Neuron (in vitro differentiated cells): ENCODE measurements at regions not wholly inside any gene's neighbourhood (a gene's known extent, or its start where the extent isn't known, plus 50 kb on each side); places are given as distances from the start of the nearest gene placed in this dataset.
A peak's percentile ranks its signal among the peaks of the same experiment; 100 is the strongest.

Experiments
- H2AFZ ChIP-seq: one replicate; pipeline ENCODE4 v1.6.1; 2013; ENCODE audit warnings: low read depth, mild to moderate bottlenecking, inconsistent platforms, low read length, moderate library complexity
- H3K27me3 ChIP-seq: one replicate; pipeline ENCODE4 v1.6.1; 2013; ENCODE audit warnings: low read length; ENCODE audit not compliant: insufficient read depth
- H3K36me3 ChIP-seq: one replicate; pipeline ENCODE4 v1.6.1; 2013; ENCODE audit warnings: low read length; ENCODE audit not compliant: insufficient read depth
- H3K4me1 ChIP-seq: one replicate; pipeline ENCODE4 v1.6.1; 2013; ENCODE audit warnings: low read length; ENCODE audit not compliant: insufficient read depth
- H3K4me3 ChIP-seq: 2 replicates; pipeline ENCODE4 v1.5.1; 2013; ENCODE audit warnings: mild to moderate bottlenecking, low read length, moderate library complexity
- H3K9me3 ChIP-seq: one replicate; pipeline ENCODE4 v1.6.1; 2013; ENCODE audit warnings: low read length

DNA sequence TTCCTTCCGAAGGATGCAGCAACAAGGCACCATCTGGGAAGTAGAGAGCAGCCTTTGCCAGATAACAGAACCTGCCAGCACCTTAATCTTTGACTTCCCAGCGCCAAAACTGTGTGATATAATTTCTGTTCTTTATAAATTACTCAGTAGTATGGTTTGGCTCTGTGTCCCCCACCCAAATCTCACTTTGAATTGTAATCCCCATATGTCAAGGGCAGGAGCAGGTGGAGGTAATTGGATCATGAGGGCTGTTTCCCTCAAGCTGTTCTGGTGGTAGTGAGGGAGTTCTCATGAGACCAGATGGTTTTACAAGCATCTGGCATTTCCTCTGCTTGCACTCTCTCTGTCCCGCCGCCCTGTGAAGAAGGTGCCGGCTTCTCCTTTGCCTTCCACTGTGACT is 899.9 kb downstream of the TRIB2 start:
- H3K4me1 ChIP-seq: no peaks in the 10 kb centered on the region
- H2AFZ ChIP-seq: no peak overlapping the region
- H3K9me3 ChIP-seq: no peaks in the 10 kb centered on the region
- no peaks in the 10 kb centered on the region for H3K36me3 ChIP-seq
- H3K27me3 ChIP-seq: no peaks in the 10 kb centered on the region
- no peak overlapping the region for H3K4me3 ChIP-seq

DNA sequence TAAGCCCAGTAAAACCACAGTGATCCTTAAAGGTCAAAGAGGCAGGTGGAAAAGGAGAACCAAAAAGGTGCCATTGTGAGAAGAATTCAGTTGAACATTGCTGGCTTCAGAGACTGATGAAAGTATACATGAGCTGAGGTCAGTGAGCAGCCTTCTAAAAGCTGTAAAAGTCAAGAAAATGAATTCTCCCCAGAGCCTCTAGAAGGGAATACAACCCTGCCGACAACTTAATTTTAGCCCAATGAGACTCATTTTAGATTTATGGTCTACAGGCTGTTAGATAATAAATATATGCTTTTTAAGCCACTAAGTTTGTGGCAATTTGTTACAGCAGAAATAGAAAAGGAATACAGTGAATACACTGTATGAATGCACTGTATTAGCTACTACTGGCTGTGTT is 911.4 kb downstream of the TRIB2 start:
- no peak overlapping the region for H3K4me3 ChIP-seq
- no peaks in the 10 kb centered on the region for H3K36me3 ChIP-seq
- no peaks in the 10 kb centered on the region for H3K27me3 ChIP-seq
- H3K4me1 ChIP-seq: no peaks in the 10 kb centered on the region
- no peaks in the 10 kb centered on the region for H3K9me3 ChIP-seq
- no peak overlapping the region for H2AFZ ChIP-seq

DNA sequence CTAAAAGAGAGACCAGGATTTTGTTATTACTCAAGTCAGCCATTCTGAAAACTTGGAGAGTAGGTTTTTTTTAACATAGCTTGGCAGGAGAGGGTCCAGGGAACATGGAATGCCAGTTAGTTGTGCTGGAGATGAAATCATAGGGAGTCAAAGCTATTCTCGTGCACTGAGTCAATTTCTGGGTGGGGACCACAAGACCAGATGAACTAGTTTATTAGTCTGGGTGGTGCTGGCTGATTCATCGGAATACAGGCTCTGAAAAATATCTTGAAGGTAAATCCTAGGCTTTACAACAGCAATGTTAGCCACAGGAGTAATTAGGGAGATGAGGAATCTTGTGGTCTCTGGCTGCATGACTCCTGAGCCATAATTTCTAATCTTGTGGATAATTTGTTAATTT is 921.4 kb downstream of the TRIB2 start:
- Histone ChIP-seq H3K36me3 (no peaks in the 10 kb centered on the region), H3K4me3 (no peak overlapping the region), H2AFZ (no peak overlapping the region), H3K4me1 (no peaks in the 10 kb centered on the region), H3K9me3 (no peaks in the 10 kb centered on the region), H3K27me3 (no peaks in the 10 kb centered on the region)

DNA sequence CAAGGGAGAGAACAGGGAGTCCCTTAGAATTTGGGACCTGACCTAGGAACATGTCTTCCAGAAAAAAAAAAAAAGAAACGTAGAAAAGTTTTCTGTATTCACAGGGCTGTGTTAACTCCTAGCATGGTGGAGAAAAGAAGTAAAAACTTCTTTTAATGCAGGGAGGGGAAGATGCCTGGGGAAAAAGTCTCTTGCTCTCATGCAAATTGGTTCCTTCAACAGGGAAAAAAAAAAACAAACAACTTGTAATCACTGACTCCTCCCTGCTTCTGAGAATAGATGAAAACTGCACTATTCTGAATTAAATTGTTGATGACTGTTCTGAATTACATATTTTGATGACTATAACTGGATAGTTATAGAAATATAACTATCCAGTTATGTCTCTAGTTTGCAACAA is 933.2 kb downstream of the TRIB2 start:
- H3K4me3 ChIP-seq: no peak overlapping the region
- no peaks in the 10 kb centered on the region for H3K9me3 ChIP-seq
- H3K36me3 ChIP-seq: no peaks in the 10 kb centered on the region
- H2AFZ ChIP-seq: no peak overlapping the region
- H3K27me3 ChIP-seq: no peaks in the 10 kb centered on the region
- peaks cover 2% of the 10 kb centered on the region for H3K4me1 ChIP-seq

DNA sequence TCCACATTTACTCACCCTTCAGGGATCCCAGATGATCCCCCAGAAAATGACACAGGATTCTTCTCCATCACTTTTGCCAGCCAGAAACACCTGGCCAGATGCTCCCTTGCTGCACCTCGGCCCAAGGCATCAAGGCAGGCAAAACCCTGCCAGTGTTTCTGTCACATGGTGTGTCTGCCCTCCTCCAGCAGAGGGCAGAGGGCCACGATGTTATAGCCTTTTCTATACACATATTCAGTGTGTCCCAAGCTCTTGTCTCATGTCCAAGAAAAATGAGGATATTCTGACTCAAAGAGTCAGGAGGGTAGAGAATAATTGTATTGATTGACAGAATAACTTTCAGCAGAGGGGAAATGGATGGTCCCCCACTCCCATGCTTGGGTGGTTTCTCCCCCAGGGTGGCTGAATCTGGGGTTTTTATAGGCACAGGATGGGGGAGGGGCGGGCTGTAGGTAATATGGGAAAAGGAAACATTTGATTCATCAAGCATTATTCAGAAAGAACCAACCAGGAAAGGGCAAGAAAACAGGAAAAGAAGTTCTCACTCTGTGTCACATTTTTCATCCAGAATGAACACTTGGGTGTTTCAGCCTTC is 933.9 kb downstream of the TRIB2 start:
- H2AFZ ChIP-seq: no peak overlapping the region
- H3K9me3 ChIP-seq: no peaks in the 10 kb centered on the region
- H3K4me3 ChIP-seq: no peak overlapping the region
- no peaks in the 10 kb centered on the region for H3K27me3 ChIP-seq
- H3K4me1 ChIP-seq: peaks cover 2% of the 10 kb centered on the region
- H3K36me3 ChIP-seq: no peaks in the 10 kb centered on the region

DNA sequence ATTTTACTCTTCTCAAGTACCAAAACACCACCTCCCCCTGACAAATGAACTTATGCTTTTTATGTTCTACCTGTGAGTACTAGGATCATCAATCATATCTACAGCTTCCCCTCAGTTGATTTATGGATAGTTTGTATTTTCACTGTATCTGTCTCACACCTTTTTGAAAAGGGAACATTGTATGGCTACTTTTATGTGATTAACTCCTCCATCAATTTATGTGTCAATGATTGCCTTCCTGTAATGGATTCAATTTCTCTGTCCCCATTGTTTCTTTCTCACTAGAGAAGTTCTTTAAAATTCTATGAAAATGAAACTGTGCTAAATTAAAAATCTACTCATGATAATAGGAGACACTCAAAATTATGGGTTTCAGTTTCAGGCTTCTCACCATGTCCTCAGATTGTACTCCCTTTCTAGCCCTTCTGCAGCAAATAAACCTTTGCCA is 935.0 kb downstream of the TRIB2 start:
- Histone ChIP-seq H2AFZ (no peak overlapping the region), H3K4me1 (peaks cover 2% of the 10 kb centered on the region), H3K9me3 (no peaks in the 10 kb centered on the region)

DNA sequence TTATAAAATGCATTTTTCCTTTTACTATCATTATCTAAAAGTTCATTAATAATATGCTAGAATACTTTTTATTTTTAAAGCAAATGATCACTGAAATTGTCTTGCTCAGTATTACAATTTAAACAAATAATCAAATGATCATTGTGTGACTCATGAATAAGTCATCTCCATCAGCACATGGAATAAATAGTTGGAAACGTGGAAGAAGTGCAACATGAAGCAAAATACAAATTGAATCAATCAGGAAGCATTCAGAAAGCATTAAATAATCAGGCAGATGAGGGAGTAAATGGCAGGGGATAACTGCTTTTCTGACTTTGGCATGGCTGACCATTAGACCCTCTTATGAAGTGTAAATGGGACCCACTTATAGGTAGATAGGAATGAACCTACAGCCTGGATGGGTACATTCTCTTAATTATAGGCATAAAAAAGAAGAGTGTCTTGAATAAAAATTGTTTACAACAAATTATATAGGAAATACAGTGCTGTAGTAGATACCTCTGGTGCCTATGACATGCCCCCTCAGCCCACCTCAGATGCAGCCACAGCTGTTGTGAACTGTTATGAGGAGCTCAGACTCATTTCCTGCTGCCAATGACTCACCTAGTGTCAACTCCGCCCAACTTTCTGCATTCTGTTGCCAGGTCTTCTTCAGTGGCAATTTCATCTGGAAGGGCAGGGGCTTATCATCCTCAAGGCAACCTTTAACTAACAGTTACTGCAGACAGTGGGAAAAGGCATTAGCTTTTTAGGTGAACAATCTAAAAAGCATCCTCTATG is 936.0 kb downstream of the TRIB2 start:
- no peak overlapping the region for H3K4me3 ChIP-seq
- no peak overlapping the region for H2AFZ ChIP-seq
- no peaks in the 10 kb centered on the region for H3K9me3 ChIP-seq
- peaks cover 2% of the 10 kb centered on the region for H3K4me1 ChIP-seq
- no peaks in the 10 kb centered on the region for H3K36me3 ChIP-seq
- H3K27me3 ChIP-seq: no peaks in the 10 kb centered on the region

More for the DNA sequence above, 935.0 kb downstream of the TRIB2 start:
- Histone ChIP-seq H3K4me3 (no peak overlapping the region), H3K27me3 (no peaks in the 10 kb centered on the region), H3K36me3 (no peaks in the 10 kb centered on the region)

DNA sequence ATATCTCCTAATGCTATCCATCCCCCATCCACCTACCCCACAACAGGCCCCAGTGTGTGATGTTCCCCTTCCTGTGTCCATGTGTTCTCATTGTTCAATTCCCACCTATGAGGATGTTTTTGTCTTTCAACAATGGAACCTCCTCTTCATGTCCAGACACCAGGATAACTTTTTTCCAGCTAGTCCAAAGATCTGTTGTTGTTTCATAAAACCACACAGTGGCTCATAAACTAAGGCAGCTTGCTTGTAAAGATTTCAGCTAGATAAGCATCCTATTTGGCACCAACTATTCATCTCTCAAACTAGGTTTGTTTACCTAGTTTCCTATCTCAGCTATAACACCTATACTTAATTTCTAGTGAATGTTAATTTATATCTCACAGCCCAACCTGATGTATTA is 937.7 kb downstream of the TRIB2 start:
- Histone ChIP-seq H3K4me3 (no peak overlapping the region), H3K9me3 (no peaks in the 10 kb centered on the region), H2AFZ (no peak overlapping the region), H3K4me1 (no peaks in the 10 kb centered on the region), H3K27me3 (no peaks in the 10 kb centered on the region), H3K36me3 (no peaks in the 10 kb centered on the region)

DNA sequence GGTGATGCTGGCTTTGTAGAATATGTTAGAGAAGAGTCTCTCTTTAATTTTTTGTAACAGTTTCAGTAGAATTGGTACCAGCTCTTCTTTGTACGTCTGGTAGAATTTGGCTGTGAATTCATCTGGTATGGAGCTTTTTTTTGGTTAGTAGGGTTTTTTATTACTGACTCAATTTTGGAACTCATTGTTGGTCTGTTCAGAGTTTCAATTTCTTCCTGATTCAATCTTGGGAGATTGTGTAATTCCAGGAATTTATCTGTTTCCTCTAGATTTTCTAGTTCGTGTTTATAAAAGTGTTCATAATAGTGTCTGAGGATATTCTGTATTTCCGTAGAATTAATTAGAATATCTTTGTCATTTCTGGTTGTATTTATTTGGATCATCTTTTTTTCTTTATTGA is 943.5 kb downstream of the TRIB2 start:
- Histone ChIP-seq H3K9me3 (no peaks in the 10 kb centered on the region), H3K4me1 (no peaks in the 10 kb centered on the region), H3K4me3 (no peak overlapping the region), H2AFZ (no peak overlapping the region), H3K27me3 (no peaks in the 10 kb centered on the region), H3K36me3 (no peaks in the 10 kb centered on the region)

DNA sequence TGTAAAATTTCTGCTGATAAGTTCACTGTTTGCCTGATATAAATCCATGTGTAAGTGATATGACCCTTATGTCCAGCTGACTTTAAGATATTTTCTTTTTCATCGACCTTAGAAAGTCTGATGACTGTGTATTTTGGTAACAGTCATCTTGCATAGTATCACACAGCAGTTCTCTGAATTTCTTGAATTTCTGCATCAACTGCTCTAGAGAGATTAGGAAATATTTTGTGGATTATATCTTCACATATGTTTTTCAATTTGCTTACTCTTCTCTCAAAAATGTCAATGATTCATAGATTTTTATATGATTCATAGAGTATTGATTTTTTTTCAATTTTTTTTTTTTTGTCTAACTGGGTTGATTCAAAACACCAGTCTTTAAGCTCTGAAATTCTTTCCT is 945.3 kb downstream of the TRIB2 start:
- H3K4me1 ChIP-seq: peaks cover 5% of the 10 kb centered on the region
- H3K9me3 ChIP-seq: no peaks in the 10 kb centered on the region
- no peaks in the 10 kb centered on the region for H3K36me3 ChIP-seq

DNA sequence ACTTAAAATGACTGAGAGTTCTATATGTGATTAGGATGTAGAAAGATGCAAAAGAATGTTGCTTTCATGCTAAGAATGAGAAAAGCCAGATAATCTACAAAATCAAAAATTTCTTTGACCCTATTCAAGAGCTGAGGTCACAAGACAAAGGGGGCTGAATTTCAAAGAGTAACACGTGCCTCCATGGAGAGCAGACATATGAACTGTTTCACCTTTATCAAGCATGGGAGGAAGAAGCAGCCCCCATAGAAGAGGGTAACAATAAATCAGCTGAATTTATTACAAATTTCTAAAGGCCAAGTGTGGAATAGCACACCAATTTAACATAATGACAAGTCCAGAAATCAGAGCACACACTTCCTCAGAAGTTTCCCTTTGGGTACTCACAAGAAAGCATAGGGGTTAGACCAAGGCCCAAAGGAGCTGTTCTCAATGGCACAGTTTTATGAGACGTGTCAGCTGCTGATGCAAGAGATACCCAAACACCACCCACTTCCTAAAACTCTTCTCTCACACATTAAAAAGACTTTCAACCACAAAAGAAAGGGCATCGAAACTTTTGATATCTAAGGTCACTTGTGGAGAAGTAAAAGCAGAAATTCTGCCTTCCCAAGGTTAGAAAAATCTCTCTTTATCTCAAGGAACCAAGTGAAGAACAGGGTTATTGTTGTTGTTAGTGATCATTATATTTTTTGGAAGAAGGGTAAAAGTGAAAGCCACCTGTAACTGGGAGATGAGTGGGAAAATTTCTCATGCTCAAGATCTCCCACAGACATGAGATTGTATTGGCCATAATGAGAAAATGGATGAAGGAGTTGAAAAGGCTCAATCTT is 950.1 kb downstream of the TRIB2 start:
- H3K9me3 ChIP-seq: no peaks in the 10 kb centered on the region
- no peaks in the 10 kb centered on the region for H3K36me3 ChIP-seq
- peaks cover 5% of the 10 kb centered on the region for H3K4me1 ChIP-seq
- H2AFZ ChIP-seq: peak overlapping the region; percentile 26
- no peaks in the 10 kb centered on the region for H3K27me3 ChIP-seq
- H3K4me3 ChIP-seq: no peak overlapping the region

More for the DNA sequence above, 945.3 kb downstream of the TRIB2 start:
- H3K4me3 ChIP-seq: no peak overlapping the region
- H3K27me3 ChIP-seq: no peaks in the 10 kb centered on the region
- H2AFZ ChIP-seq: no peak overlapping the region

DNA sequence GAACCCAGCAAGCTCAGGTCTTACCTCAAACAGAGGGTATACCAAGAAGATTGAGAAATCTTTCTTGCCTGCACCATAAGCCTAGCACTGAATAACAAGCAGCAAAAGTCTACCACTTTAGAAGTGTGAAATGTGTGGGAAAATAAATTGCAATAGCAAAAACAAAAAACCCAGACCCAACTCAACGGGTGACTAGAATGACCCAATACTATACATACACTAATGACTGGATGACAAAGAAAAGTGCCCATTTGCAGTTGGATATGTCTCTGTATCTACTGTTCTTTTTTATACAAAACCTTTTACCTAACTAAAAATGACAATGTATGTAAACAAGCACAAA is 950.6 kb downstream of the TRIB2 start:
- Histone ChIP-seq H3K4me1 (peaks cover 5% of the 10 kb centered on the region), H3K4me3 (no peak overlapping the region), H3K9me3 (no peaks in the 10 kb centered on the region), H3K27me3 (no peaks in the 10 kb centered on the region), H3K36me3 (no peaks in the 10 kb centered on the region), H2AFZ (no peak overlapping the region)

DNA sequence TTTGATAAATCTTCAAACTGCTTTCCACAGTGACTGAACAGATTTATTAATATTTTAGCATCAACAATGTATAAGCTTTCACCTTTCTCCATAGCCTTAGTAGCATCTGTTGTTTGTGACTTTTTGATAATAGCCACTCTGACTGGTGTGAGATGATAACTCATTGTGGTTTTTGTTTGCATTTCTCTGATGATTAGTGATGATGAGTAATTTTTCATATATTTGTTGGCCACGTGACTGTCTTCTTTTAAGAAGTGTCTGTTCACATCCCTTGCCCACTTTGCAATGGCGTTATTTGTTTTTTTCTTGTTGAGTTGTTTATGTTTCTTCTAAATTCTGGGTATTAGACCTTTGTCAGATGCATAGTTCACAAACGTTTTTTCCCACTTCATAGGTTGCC is 952.9 kb downstream of the TRIB2 start:
- H3K4me1 ChIP-seq: peaks cover 5% of the 10 kb centered on the region
- H3K27me3 ChIP-seq: no peaks in the 10 kb centered on the region
- H3K36me3 ChIP-seq: no peaks in the 10 kb centered on the region
- H3K9me3 ChIP-seq: no peaks in the 10 kb centered on the region
- H2AFZ ChIP-seq: no peak overlapping the region
- H3K4me3 ChIP-seq: no peak overlapping the region
